GM12874 (cell line): ENCODE measurements at regions not wholly inside any gene's neighbourhood (a gene's known extent, or its start where the extent isn't known, plus 50 kb on each side); places are given as distances from the start of the nearest gene placed in this dataset.

Experiments used
- CTCF ChIP-seq: IDR thresholded peaks from 2 replicates; pipeline ENCODE4 v1.5.1; 2011; ENCODE audit warnings: low read depth, mild to moderate bottlenecking, control low read depth, low read length, moderate library complexity; ENCODE audit not compliant: insufficient read depth

- no peak for TF ChIP-seq CTCF
Observed at GRCh38 chr2:16115291-16115690, 174.9 kb downstream of the MYCN start.

GRCh38 chr2:16114836-16115235 lies 174.5 kb downstream of the MYCN start:
- TF ChIP-seq CTCF = no peak

- TF ChIP-seq CTCF = no peak
Observed at GRCh38 chr2:16114070-16114469, 173.7 kb downstream of the MYCN start.

- no peak for TF ChIP-seq CTCF
Observed at GRCh38 chr2:16113568-16113967, 173.2 kb downstream of the MYCN start.

GRCh38 chr2:16112972-16113560 lies 172.7 kb downstream of the MYCN start:
- TF ChIP-seq CTCF = no peak

- no peak for TF ChIP-seq CTCF
Observed at GRCh38 chr2:16112251-16112971, 172.1 kb downstream of the MYCN start.

GRCh38 chr2:16111838-16112210 lies 171.5 kb downstream of the MYCN start:
- TF ChIP-seq CTCF = no peak
